ENCODE measurements at regions not wholly inside any gene's neighbourhood (a gene's known extent, or its start where the extent isn't known, plus 50 kb on each side); places are given as distances from the start of the nearest gene placed in this dataset.

- no peak for ATAC-seq
- TF ChIP-seq ARNTL (CRISPR knock-in tag; IDR thresholded peaks at IDR 0.05; ENCODE audit: borderline replicate concordance, low read depth) (no peak), GLIS3 (CRISPR knock-in tag; IDR thresholded peaks at IDR 0.05) (no peak), ZNF8 (CRISPR knock-in tag; IDR thresholded peaks at IDR 0.05) (no peak), ISL1 (CRISPR knock-in tag; IDR thresholded peaks at IDR 0.05) (no peak), SNAI2 (CRISPR knock-in tag; IDR thresholded peaks at IDR 0.05) (no peak), RARB (CRISPR knock-in tag; IDR thresholded peaks at IDR 0.05) (no peak), ZFP30 (CRISPR knock-in tag; IDR thresholded peaks at IDR 0.05) (no peak), BACH2 (CRISPR knock-in tag; IDR thresholded peaks at IDR 0.05; ENCODE audit: borderline replicate concordance) (no peak), TOX (CRISPR knock-in tag; IDR thresholded peaks at IDR 0.05; ENCODE audit: borderline replicate concordance) (no peak), ZFP3 (CRISPR knock-in tag; IDR thresholded peaks at IDR 0.05) (no peak), TCF4 (CRISPR knock-in tag; IDR thresholded peaks at IDR 0.05; ENCODE audit: borderline replicate concordance) (no peak), ZNF70 (CRISPR knock-in tag; IDR thresholded peaks at IDR 0.05) (no peak), CSDC2 (CRISPR knock-in tag; IDR thresholded peaks at IDR 0.05) (no peak), CREB5 (CRISPR knock-in tag; IDR thresholded peaks at IDR 0.05; ENCODE audit: low read depth) (no peak), PATZ1 (CRISPR knock-in tag; IDR thresholded peaks at IDR 0.05; ENCODE audit: borderline replicate concordance) (no peak), CSRNP3 (CRISPR knock-in tag; IDR thresholded peaks at IDR 0.05) (no peak)
- TF ChIP-seq, protein P1, sequence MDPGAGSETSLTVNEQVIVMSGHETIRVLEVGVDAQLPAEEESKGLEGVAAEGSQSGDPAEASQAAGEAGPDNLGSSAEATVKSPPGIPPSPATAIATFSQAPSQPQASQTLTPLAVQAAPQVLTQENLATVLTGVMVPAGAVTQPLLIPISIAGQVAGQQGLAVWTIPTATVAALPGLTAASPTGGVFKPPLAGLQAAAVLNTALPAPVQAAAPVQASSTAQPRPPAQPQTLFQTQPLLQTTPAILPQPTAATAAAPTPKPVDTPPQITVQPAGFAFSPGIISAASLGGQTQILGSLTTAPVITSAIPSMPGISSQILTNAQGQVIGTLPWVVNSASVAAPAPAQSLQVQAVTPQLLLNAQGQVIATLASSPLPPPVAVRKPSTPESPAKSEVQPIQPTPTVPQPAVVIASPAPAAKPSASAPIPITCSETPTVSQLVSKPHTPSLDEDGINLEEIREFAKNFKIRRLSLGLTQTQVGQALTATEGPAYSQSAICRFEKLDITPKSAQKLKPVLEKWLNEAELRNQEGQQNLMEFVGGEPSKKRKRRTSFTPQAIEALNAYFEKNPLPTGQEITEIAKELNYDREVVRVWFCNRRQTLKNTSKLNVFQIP (CRISPR knock-in tag; IDR thresholded peaks at IDR 0.05; ENCODE audit: borderline replicate concordance, low read depth), result no peak
- TF ChIP-seq, protein P2, sequence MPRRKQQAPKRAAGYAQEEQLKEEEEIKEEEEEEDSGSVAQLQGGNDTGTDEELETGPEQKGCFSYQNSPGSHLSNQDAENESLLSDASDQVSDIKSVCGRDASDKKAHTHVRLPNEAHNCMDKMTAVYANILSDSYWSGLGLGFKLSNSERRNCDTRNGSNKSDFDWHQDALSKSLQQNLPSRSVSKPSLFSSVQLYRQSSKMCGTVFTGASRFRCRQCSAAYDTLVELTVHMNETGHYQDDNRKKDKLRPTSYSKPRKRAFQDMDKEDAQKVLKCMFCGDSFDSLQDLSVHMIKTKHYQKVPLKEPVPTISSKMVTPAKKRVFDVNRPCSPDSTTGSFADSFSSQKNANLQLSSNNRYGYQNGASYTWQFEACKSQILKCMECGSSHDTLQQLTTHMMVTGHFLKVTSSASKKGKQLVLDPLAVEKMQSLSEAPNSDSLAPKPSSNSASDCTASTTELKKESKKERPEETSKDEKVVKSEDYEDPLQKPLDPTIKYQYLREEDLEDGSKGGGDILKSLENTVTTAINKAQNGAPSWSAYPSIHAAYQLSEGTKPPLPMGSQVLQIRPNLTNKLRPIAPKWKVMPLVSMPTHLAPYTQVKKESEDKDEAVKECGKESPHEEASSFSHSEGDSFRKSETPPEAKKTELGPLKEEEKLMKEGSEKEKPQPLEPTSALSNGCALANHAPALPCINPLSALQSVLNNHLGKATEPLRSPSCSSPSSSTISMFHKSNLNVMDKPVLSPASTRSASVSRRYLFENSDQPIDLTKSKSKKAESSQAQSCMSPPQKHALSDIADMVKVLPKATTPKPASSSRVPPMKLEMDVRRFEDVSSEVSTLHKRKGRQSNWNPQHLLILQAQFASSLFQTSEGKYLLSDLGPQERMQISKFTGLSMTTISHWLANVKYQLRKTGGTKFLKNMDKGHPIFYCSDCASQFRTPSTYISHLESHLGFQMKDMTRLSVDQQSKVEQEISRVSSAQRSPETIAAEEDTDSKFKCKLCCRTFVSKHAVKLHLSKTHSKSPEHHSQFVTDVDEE (CRISPR knock-in tag; IDR thresholded peaks at IDR 0.05), result no peak
Observed at GRCh38 chr11:95589893-95590612, 199.5 kb downstream of the FAM76B start.

- no peak for ATAC-seq
- no peak for TF ChIP-seq PPARA (CRISPR knock-in tag; IDR thresholded peaks at IDR 0.05; ENCODE audit: borderline replicate concordance)
Observed at GRCh38 chr11:95588821-95589220, 200.8 kb downstream of the FAM76B start.

DNA sequence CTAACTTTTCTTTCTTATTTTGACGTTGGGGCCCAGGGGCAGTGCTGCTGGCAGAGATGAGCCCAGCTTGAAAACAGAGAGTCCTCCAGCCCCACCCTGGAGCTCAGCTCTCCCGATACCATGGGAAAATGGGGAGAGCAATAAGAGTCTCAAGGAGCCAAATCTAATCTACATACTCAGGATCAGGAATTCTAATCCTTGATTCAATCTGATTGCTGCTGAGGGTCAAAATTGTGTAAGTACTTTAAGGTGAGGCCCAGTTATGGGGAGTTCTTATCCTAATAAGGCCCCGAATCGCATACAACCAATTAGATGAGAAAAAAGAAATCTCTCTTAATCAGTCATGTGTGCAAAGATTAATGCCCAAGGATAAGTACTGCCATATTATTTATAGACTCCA, 202.9 kb downstream of the FAM76B start:
- no peak for ATAC-seq
- no peak for TF ChIP-seq ZFP30 (CRISPR knock-in tag; IDR thresholded peaks at IDR 0.05)
- no peak for TF ChIP-seq OSR1 (CRISPR knock-in tag; IDR thresholded peaks at IDR 0.05)
- TF ChIP-seq ARNTL (CRISPR knock-in tag; IDR thresholded peaks at IDR 0.05; ENCODE audit: borderline replicate concordance, low read depth), result no peak
- TF ChIP-seq SNAI2 (CRISPR knock-in tag; IDR thresholded peaks at IDR 0.05), result no peak
- TF ChIP-seq, protein P1 (CRISPR knock-in tag; IDR thresholded peaks at IDR 0.05; ENCODE audit: borderline replicate concordance, low read depth), result no peak
- TF ChIP-seq, protein P2 (CRISPR knock-in tag; IDR thresholded peaks at IDR 0.05), result no peak
- no peak for TF ChIP-seq CSDC2 (CRISPR knock-in tag; IDR thresholded peaks at IDR 0.05)
- no peak for TF ChIP-seq ZNF70 (CRISPR knock-in tag; IDR thresholded peaks at IDR 0.05)
- TF ChIP-seq ZNF565 (CRISPR knock-in tag; conservative IDR thresholded peaks at IDR 0.05; ENCODE audit: low read depth), result no peak
- TF ChIP-seq ISL1 (CRISPR knock-in tag; IDR thresholded peaks at IDR 0.05), result no peak
- no peak for TF ChIP-seq CREB5 (CRISPR knock-in tag; IDR thresholded peaks at IDR 0.05; ENCODE audit: low read depth)
- no peak for TF ChIP-seq TCF4 (CRISPR knock-in tag; IDR thresholded peaks at IDR 0.05; ENCODE audit: borderline replicate concordance)

Measured in SK-N-SH treated with all-trans-retinoic acid at 6 μM for 48 hours (cell line).